Parathyroid adenoma (tissue), 2 donors: ENCODE measurements at regions not wholly inside any gene's neighbourhood (a gene's known extent, or its start where the extent isn't known, plus 50 kb on each side); places are given as distances from the start of the nearest gene placed in this dataset.

ENCODE experiments used
- H2AFZ ChIP-seq: fragments of 300-600 bp; sonication (generic); one replicate; pipeline ENCODE4 v1.7.0; 2017; ENCODE audit warnings: antibody characterized with exemption, mild to moderate bottlenecking
- H3K27ac ChIP-seq: fragments of 300-600 bp; sonication (generic); one replicate; pipeline ENCODE4 v1.7.0; 2017
- H3K27me3 ChIP-seq: fragments of 300-600 bp; sonication (generic); one replicate; pipeline ENCODE4 v1.7.0; 2017; ENCODE audit warnings: low read length; ENCODE audit not compliant: control insufficient read depth, insufficient read depth
- H3K36me3 ChIP-seq: fragments of 300-600 bp; sonication (generic); one replicate; pipeline ENCODE4 v1.7.0; 2017; ENCODE audit warnings: low read length; ENCODE audit not compliant: control insufficient read depth, insufficient read depth
- H3K4me1 ChIP-seq: fragments of 300-600 bp; sonication (generic); one replicate; pipeline ENCODE4 v1.7.0; 2017; ENCODE audit warnings: control low read depth
- H3K4me2 ChIP-seq: fragments of 300-600 bp; sonication (generic); one replicate; pipeline ENCODE4 v1.7.0; 2017; ENCODE audit warnings: low read length
- H3K4me3 ChIP-seq: fragments of 300-600 bp; sonication (generic); one replicate; pipeline ENCODE4 v1.7.0; 2017; ENCODE audit warnings: low read depth, low read length
- H3K79me2 ChIP-seq: fragments of 300-600 bp; sonication (generic); one replicate; pipeline ENCODE4 v1.7.0; 2017; ENCODE audit warnings: control low read depth
- H3K9ac ChIP-seq: fragments of 300-600 bp; sonication (generic); one replicate; pipeline ENCODE4 v1.7.0; 2017; ENCODE audit warnings: mild to moderate bottlenecking
- H3K9me3 ChIP-seq: fragments of 300-600 bp; sonication (generic); one replicate; pipeline ENCODE4 v1.7.0; 2017; ENCODE audit warnings: low read length; ENCODE audit not compliant: control insufficient read depth
- CTCF ChIP-seq: fragments of 300-600 bp; sonication (generic); IDR thresholded peaks from one replicate; pipeline ENCODE4 v1.7.0; 2017; ENCODE audit warnings: antibody characterized with exemption, mild to moderate bottlenecking
- donor health status: primary hyperparathyroidism.

GRCh38 chr13:68490594-68490993, 1260.5 kb upstream of the PCDH9 start:
- Histone ChIP-seq H3K9ac (no peak overlapping the region), H3K4me1 (no peaks in the 10 kb centered on the region), H3K4me2 (no peak overlapping the region), H2AFZ (no peak overlapping the region), H3K79me2 (no peaks in the 10 kb centered on the region), H3K27ac (no peak overlapping the region), H3K4me3 (no peak overlapping the region), H3K36me3 (no peaks in the 10 kb centered on the region), H3K9me3 (no peaks in the 10 kb centered on the region), H3K27me3 (no peaks in the 10 kb centered on the region)
- no peak for TF ChIP-seq CTCF

DNA sequence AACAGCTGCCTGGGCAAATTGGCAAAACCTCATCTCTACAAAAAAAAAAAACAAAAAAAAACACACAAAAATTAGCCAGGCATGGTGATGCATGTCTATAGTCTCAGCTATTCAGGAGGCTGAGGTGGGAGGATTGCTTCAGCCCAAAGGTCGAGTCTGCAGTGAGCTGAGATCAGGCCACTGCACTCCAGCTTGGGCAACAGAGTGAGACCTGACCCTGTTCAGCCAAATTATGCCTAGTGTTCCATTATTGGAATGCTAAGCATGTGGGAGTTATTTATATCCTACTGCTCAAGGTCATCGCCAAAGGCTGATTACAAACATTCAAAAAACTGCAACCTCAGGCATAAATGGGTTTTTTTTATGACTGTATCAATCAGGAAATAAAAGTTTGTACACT, 1251.0 kb upstream of the PCDH9 start:
- H2AFZ ChIP-seq = no peak overlapping the region
- H3K9ac ChIP-seq = no peak overlapping the region
- no peak overlapping the region for H3K4me2 ChIP-seq
- no peaks in the 10 kb centered on the region for H3K4me1 ChIP-seq
- no peaks in the 10 kb centered on the region for H3K36me3 ChIP-seq
- no peaks in the 10 kb centered on the region for H3K27me3 ChIP-seq
- H3K4me3 ChIP-seq = no peak overlapping the region
- no peak for TF ChIP-seq CTCF
- no peak overlapping the region for H3K27ac ChIP-seq
- H3K9me3 ChIP-seq = no peaks in the 10 kb centered on the region
- no peaks in the 10 kb centered on the region for H3K79me2 ChIP-seq

GRCh38 chr13:68473834-68474326, 1243.7 kb upstream of the PCDH9 start:
- TF ChIP-seq CTCF = no peak
- Histone ChIP-seq H3K4me3 (no peak overlapping the region), H3K79me2 (no peaks in the 10 kb centered on the region), H3K27ac (no peak overlapping the region), H3K27me3 (no peaks in the 10 kb centered on the region), H3K4me2 (no peak overlapping the region), H3K4me1 (no peaks in the 10 kb centered on the region), H2AFZ (no peak overlapping the region), H3K9me3 (no peaks in the 10 kb centered on the region), H3K36me3 (no peaks in the 10 kb centered on the region), H3K9ac (no peak overlapping the region)

- no peak for TF ChIP-seq CTCF
- Histone ChIP-seq H3K27ac (no peak overlapping the region), H3K79me2 (no peaks in the 10 kb centered on the region), H3K4me1 (no peaks in the 10 kb centered on the region), H3K36me3 (no peaks in the 10 kb centered on the region), H3K4me2 (no peak overlapping the region), H3K9me3 (no peaks in the 10 kb centered on the region), H3K9ac (no peak overlapping the region), H2AFZ (no peak overlapping the region), H3K4me3 (no peak overlapping the region), H3K27me3 (no peaks in the 10 kb centered on the region)
These were observed 1237.0 kb upstream of the PCDH9 start for GRCh38 chr13:68467160-68467559.

GRCh38 chr13:68440874-68441273, 1210.7 kb upstream of the PCDH9 start:
- TF ChIP-seq CTCF = no peak
- H3K4me1 ChIP-seq = no peaks in the 10 kb centered on the region
- no peak overlapping the region for H3K4me2 ChIP-seq
- no peak overlapping the region for H2AFZ ChIP-seq
- H3K9me3 ChIP-seq = no peaks in the 10 kb centered on the region
- no peaks in the 10 kb centered on the region for H3K36me3 ChIP-seq
- H3K4me3 ChIP-seq = no peak overlapping the region
- H3K9ac ChIP-seq = no peak overlapping the region
- H3K27ac ChIP-seq = no peak overlapping the region
- no peaks in the 10 kb centered on the region for H3K27me3 ChIP-seq
- H3K79me2 ChIP-seq = no peaks in the 10 kb centered on the region
